ENCODE measurements at regions not wholly inside any gene's neighbourhood (a gene's known extent, or its start where the extent isn't known, plus 50 kb on each side); places are given as distances from the start of the nearest gene placed in this dataset.

GRCh38 chr2:134103196-134103595 is 150.7 kb upstream of the MGAT5 start:
- no peak for DNase-seq

- no peak for DNase-seq
Measured at GRCh38 chr2:134104754-134105153, 149.1 kb upstream of the MGAT5 start.

DNA sequence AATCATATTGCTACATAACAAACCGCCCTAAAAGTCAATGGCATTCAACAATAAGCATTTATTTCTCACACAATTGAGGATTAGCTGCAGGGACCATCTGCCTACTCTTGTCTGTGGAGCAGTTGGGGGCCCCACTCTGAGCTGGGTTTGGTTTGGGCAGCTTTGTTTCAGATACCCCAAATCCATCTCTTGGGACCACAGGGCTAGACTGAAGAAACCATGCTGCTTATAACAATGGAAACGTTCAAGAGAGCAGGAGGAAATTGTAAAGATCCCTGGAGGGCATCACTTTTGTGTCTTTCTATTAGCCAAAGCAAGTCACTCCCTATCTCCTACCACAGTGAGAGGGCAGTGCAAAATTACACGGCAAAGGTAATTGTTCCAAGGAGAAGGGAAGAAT is 146.5 kb upstream of the MGAT5 start:
- no peak for DNase-seq

DNA sequence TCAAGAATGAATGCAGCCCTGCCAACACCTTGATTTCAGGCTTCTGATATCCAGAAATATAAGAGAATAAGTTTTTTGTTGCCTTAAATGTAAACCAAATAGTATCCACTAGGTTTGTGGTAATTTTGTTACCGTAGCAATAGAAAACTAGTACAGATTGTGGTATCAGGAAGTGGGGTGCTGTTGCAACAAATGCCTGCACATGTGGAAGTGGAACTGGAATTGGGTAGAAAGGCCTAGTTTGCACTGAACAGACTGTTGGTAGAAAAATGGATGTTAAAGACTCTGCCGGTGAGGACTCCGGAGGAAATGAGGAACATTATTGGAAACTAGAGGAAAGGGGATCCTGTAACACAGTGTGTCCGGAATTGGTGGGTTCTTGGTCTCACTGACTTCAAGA is 145.8 kb upstream of the MGAT5 start:
- DNase-seq = no peak

DNA sequence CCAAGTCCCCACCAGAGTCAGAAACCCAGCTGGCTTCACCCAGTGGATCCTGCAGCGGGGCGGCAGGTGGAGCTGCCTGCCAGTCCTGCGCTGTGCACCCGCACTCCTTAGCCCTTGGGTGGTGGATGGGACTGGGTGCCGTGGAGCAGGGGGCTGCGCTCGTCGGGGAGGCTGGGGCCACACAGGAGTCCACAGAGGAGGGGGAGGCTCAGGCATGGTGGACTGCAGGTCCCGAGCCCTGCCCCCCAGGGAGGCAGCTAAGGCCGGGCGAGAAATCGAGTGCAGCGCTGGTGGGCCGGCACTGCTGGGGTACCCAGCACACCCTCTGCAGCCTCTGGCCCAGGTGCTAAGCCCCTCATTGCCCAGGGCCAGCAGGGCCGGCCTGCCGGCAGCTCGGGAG is 144.6 kb upstream of the MGAT5 start:
- DNase-seq = no peak

GRCh38 chr2:134109725-134110124 is 144.1 kb upstream of the MGAT5 start:
- no peak for DNase-seq

GRCh38 chr2:134110532-134110931 is 143.3 kb upstream of the MGAT5 start:
- DNase-seq = no peak

DNA sequence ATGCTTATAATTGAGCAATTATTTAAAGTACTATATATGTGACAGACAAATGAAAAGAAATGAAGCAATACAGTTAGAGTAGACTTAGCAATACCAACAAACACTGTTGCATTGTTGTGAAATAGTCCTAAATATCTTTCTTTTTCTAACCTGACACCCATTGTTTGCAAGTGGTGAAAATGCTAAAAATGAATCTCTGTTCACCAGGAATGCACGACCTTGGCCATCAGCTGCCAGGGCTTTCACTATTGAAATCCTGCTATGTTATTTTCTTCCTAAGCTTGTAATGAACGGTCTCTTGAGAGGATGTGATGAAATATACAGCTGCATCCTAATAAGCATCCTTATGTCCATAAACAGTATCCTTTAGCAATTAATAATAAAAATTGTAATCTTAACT is 136.2 kb upstream of the MGAT5 start:
- DNase-seq = no peak

DNA sequence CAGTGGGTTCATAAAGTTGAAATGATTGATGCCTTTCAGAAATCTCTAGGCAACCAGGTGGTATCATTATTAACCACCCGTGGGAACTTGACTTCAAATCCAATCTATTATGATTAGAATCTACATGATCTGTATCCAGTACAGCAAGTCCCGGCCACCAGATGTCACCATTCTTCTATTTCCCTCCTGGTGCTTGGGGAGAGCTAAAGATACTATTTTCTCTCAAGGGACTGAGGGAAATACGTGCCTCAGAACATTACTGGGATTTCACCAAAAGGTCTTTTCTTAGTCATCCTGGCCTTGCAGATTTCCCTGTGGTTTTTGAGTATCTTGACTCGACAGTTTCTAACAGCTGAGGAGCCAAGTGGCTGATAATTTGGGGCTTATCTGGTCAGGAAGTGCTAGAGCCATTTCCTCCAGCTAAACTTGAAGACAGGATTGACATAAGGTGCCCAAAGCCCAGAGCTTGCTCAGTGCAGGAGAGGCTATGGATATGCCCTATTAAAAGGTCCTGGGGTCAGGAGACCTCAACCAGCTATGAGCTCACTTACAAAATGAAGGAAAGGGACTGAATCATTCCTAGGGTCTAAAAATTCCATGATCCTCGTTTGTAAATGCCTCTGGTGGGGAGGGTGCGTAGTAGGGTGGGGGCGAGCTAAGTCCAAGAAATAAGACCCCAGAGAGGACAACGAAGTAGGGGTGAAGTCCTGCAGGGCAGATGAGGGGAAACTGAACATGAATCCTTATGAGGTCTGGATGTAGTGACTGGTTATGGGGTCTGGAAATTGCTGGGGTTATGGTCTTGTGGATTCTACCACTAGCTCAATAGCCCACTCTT is 135.4 kb upstream of the MGAT5 start:
- DNase-seq = peak; percentile 86

GRCh38 chr2:134119117-134119712 is 134.7 kb upstream of the MGAT5 start:
- no peak for DNase-seq

- peak; percentile 57 for DNase-seq
Measured at GRCh38 chr2:134119713-134120405, 134.0 kb upstream of the MGAT5 start.

DNA sequence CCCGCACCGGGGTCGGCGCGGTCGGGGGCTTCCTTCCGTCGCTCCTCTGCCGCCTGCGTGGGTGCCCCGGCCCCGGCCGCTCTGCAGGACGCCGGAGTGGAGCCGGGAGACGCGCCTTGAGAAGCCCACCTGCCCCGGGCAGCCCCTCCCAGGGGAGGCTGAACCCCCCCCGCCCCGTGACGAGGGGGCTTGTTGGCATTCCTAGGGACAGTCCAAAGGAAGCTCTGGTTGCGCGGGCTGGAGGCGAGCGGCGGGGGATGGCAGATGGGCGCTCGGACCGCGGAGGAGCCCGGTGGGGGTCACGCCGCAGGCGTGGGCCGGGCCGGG is 133.5 kb upstream of the MGAT5 start:
- DNase-seq = no peak

DNA sequence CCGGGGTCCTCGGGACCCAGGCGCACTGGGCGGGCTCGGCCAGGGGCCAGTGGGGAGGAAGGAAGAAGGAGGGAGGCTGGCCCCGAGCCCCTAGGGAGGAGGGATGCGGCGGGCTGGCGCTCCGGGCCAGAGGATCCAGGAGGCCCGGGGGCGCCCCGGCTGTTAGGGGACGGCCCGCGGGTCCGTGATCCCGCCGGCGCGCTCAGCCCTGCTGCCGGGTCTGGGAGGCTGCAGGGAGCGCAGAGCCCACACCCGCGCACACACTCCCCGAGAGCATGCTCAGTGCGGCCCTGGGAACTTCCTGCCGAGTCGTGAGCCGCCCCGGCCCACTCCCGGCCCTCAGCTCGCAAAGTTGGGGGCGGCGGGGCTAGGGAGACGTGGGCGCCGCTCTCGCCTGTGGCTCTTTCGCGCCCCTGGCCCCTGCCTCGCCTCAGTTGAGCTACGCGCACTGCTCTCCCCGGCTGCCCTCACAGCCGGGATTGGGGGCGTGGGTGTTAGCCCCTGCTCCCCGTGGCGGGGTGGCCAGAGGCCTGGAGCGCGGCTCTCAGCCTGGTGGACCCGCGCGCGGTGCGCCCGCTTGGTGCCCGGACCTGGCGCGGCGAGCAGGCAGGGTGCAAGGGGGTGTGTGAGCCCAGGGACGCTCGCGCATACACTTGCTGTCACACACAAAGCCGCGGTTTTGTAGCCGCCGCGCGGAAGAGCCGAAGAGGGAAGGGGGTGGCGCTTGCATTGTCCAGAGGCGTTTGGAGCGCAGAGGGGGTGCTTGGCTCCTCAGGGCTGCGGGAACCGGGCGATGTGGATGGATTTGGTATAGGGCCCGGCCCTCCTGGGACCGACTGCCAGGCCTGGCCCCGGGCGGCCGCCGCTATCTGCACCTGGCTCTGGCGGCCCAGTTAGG is 132.9 kb upstream of the MGAT5 start:
- no peak for DNase-seq

GRCh38 chr2:134122610-134123009 is 131.3 kb upstream of the MGAT5 start:
- no peak for DNase-seq

DNA sequence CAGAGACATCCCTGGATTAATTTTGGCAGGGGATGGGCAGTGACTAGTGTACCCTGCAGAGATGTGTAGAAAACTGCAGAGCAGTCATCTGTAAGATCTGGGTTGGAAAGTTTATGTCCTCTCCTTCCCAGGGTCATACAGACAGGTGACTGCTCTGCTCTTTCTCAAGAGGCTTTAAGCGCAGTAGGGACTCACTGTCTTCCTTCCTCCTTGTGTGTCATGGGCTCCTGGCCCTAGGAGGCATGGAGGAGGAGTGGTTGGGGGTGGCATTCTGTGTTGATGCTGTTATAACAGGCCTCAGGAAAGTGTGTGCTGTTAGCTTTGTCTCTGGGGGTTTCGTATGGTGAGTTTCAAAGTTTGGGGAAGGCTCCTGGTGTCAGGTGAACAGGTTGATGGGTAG is 130.5 kb upstream of the MGAT5 start:
- DNase-seq = no peak

DNA sequence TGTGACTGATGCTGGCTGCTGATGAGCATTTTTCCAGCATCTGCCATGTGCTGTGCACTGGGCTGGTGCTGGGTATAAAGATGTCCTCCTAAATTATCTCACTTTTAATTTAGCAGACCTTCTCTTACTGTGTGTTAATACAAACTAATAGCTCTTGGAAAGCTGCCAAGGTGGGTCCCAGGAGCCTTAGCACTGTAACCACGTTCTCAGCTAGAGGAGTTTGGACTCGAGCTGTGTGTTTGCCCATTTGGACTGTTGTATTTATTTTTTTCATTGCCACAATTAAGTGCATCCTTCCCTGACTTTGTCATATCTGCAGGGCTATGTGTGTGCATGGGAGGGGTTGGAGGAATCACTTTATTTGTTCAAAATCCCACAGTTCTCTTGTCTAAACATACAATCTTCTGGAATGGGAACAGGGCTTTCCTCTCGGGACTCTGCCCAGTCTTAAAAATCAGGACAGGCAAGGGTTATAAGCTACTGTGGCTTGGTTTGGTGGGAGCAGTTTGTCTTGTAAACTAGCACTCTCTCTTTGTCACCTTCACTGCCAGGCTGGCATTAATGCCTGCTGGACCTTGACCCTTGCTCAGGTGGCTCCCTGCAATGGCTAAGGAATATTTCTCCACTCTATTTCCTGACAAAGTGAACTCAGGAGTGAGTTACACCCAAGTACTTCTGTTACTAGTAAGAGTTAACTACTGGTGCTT is 129.7 kb upstream of the MGAT5 start:
- peak; percentile 86 for DNase-seq

DNA sequence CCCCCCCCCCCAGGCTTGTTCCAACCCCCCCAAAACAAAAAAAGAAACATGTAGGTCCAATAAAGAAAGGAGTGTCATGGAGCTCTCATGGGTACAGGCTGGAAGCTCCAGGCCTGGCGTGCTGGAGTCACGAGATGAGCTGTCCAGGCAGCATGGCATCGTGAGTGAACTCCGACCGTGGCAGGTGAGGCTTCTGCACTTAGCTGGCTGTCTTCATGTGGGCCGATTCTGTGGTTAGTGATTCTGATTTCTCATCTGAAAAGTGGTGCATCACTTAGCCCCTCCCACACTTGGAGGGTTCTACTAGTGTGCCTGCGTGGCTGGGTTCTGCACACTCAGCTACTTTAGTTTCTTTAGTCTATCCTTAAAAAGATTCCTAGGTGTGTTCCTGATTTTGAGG is 126.4 kb upstream of the MGAT5 start:
- DNase-seq = no peak

GRCh38 chr2:134128746-134129145 is 125.1 kb upstream of the MGAT5 start:
- DNase-seq = no peak

GRCh38 chr2:134129900-134130537 is 123.9 kb upstream of the MGAT5 start:
- DNase-seq = no peak

- no peak for DNase-seq
Measured at GRCh38 chr2:134131681-134132489, 122.0 kb upstream of the MGAT5 start.

DNA sequence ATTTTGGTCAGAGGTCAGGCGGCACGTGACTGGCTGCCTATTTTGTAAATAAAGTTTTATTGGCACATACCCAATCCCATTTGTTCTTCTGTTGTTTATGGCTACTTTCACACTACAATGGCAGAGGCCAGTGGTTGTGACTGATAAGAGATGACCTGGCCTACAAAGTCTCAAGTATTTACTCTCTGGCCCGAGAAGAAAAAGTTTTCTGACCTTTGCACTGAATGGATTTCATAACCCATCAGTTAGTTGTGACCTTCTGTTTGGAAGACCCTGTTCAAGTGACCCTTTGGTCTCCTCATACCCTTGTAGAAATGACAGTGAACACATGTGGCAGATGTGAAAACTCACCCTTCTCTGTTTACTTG is 121.4 kb upstream of the MGAT5 start:
- DNase-seq = no peak

Measured in NCI-H1436 (cell line).